Amniotic stem cell (primary cell): ENCODE measurements at regions not wholly inside any gene's neighbourhood (a gene's known extent, or its start where the extent isn't known, plus 50 kb on each side); places are given as distances from the start of the nearest gene placed in this dataset.
A peak's percentile ranks its signal among the peaks of the same experiment; 100 is the strongest.
"Not testable (repeated sequence)": the region's sequence is repeated elsewhere in the genome, so short reads cannot be mapped to it uniquely, and the experiment has no call there.

Source experiments
- DNase-seq: peaks from one replicate; lab custom pipeline; 2025; lab: John Stamatoyannopoulos, UW

- DNase-seq, result not testable (repeated sequence)
Observed at GRCh38 chr10:80859279-80859678, 321.6 kb downstream of the SH2D4B start.

GRCh38 chr10:80860719-80861118 is 323.0 kb downstream of the SH2D4B start:
- no peak for DNase-seq

GRCh38 chr10:80861882-80862281 is 324.2 kb downstream of the SH2D4B start:
- no peak for DNase-seq

GRCh38 chr10:80870282-80870681 is 332.6 kb downstream of the SH2D4B start:
- DNase-seq, result no peak

- DNase-seq, result no peak
Observed at GRCh38 chr10:80871083-80871482, 333.4 kb downstream of the SH2D4B start.

GRCh38 chr10:80878330-80878729 is 340.6 kb downstream of the SH2D4B start:
- DNase-seq, result no peak

- DNase-seq, result no peak
Observed at GRCh38 chr10:80890146-80890545, 352.4 kb downstream of the SH2D4B start.

GRCh38 chr10:80893256-80893655 is 355.6 kb downstream of the SH2D4B start:
- DNase-seq, result no peak

GRCh38 chr10:80894311-80894791 is 356.6 kb downstream of the SH2D4B start:
- no peak for DNase-seq

- DNase-seq, result no peak
Observed at GRCh38 chr10:80894797-80895467, 357.2 kb downstream of the SH2D4B start.

GRCh38 chr10:80896076-80896475 is 358.4 kb downstream of the SH2D4B start:
- no peak for DNase-seq

- DNase-seq, result no peak
Observed at GRCh38 chr10:80896959-80897358, 359.3 kb downstream of the SH2D4B start.

- DNase-seq, result no peak
Observed at GRCh38 chr10:80900661-80901060, 363.0 kb downstream of the SH2D4B start.

- no peak for DNase-seq
Observed at GRCh38 chr10:80908611-80909010, 370.9 kb downstream of the SH2D4B start.

- DNase-seq, result no peak
Observed at GRCh38 chr10:80909254-80909653, 371.6 kb downstream of the SH2D4B start.

GRCh38 chr10:80917636-80918035 is 379.9 kb downstream of the SH2D4B start:
- DNase-seq, result no peak

GRCh38 chr10:80921032-80921431 is 383.3 kb downstream of the SH2D4B start:
- DNase-seq, result no peak

- peak; percentile 4 for DNase-seq
Observed at GRCh38 chr10:80924063-80924952, 386.6 kb downstream of the SH2D4B start.

- DNase-seq, result no peak
Observed at GRCh38 chr10:80927419-80928078, 389.8 kb downstream of the SH2D4B start.

GRCh38 chr10:80938903-80939302 is 401.2 kb downstream of the SH2D4B start:
- no peak for DNase-seq

GRCh38 chr10:80945264-80945880 is 407.7 kb downstream of the SH2D4B start:
- DNase-seq, result no peak

- no peak for DNase-seq
Observed at GRCh38 chr10:80946073-80946472, 408.4 kb downstream of the SH2D4B start.
